ENCODE measurements at regions not wholly inside any gene's neighbourhood (a gene's known extent, or its start where the extent isn't known, plus 50 kb on each side); places are given as distances from the start of the nearest gene placed in this dataset.

DNA sequence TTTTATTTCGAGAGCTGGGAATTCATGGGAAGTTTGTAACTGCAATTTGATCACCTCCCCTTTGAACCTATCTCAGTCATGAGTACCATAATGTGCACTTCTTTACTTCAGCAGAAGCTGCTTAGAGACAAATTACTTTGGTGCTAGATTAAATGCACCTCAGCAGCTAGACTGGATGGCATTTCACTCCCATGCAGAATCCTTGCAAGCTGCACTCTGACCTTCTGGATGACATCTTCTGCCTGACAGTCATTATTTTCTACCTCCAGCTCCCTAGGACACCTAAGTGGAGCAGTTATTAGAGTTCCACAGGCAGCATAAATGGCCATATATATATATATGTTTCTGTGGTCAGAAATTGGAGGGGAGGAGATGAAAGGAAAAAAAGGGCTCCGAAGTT, 366.0 kb upstream of the TMPRSS15 start:
- no peak for TF ChIP-seq CTCF (IDR thresholded peaks at IDR 0.05 in 8 of 11, conservative IDR thresholded peaks at IDR 0.05 in 3 of 11)
- TF ChIP-seq POLR2A (IDR thresholded peaks at IDR 0.05), result no peak
